Right lobe of liver (tissue), 6 donors: ENCODE measurements at regions not wholly inside any gene's neighbourhood (a gene's known extent, or its start where the extent isn't known, plus 50 kb on each side); places are given as distances from the start of the nearest gene placed in this dataset.

Experiments used
- ATAC-seq, 4 donors: fragments of 200-7000 bp; cut with Tn5 transposase; one replicate each; pipeline ENCODE4 v1.9.1; 2020; ENCODE audit warnings: mild to moderate bottlenecking in 4 of 4, moderate library complexity in 4 of 4
- DNase-seq, 3 donors: peaks; one replicate each; pipeline ENCODE4 v3.0.0-alpha.2; 2020
- H3K27ac ChIP-seq, 3 donors: fragments of 200-600 bp; one replicate each; pipeline ENCODE4 v1.8.0; 2022
- H3K27me3 ChIP-seq, 2 donors: fragments of 200-600 bp; one replicate each; pipeline ENCODE4 v1.8.0; 2022
- H3K36me3 ChIP-seq, 4 donors: fragments of 200-600 bp; sonication (generic) in 1 of 4; one replicate each; pipeline versions ENCODE4 v1.5.1 to v1.8.0; 2017 to 2022; ENCODE audit warnings: control low read depth in 1 of 4
- H3K4me1 ChIP-seq, 4 donors: fragments of 200-600 bp; sonication (generic) in 1 of 4; one replicate each; pipeline versions ENCODE4 v1.5.1 to v1.8.0; 2017 to 2022; ENCODE audit warnings: control low read depth in 1 of 4
- H3K4me3 ChIP-seq, 3 donors: fragments of 200-600 bp; one replicate each; pipeline ENCODE4 v1.8.0; 2022
- H3K9me3 ChIP-seq, 4 donors: fragments of 200-600 bp; sonication (generic) in 1 of 4; one replicate each; pipeline versions ENCODE4 v1.5.1 to v1.8.0; 2017 to 2022; ENCODE audit warnings: control low read depth in 1 of 4
- POLR2A ChIP-seq: fragments of 450-650 bp; IDR thresholded peaks from one replicate; pipeline ENCODE4 v1.6.1; 2017; ENCODE audit warnings: antibody characterized with exemption, mild to moderate bottlenecking
- whole genome bisulfite sequencing: methylation state at CpG from one replicate; pipeline ENCODE4 v1.1.6; 2018; ENCODE audit warnings: low coverage, low lambda C conversion rate; ENCODE audit not compliant: insufficient coverage; ENCODE audit errors: missing lambda C conversion rate; 5-methylcytosine and 5-hydroxymethylcytosine counted together
- intact Hi-C, 2 donors: fragments of 100-400 bp; cut with DNase I; formaldehyde crosslinking; loops; one replicate each; pipeline versions ENCODE4 v1.11.2 to v1.14.1; 2022
- TF ChIP-seq, protein P1 (sequence below), 4 donors: fragments of 200-600 bp in 3 of 4; fragments of 450-650 bp in 1 of 4; IDR thresholded peaks; one replicate each; pipeline versions ENCODE4 v1.5.1 to v1.8.0; 2016 to 2022; ENCODE audit warnings: antibody characterized with exemption in 4 of 4, mild to moderate bottlenecking in 2 of 4
- donor health status: DM: no; HTN: yes; CAD: no.
- donor health status: DM: no; HTN: no; CAD: no.
- donor health status: DM: no; HTN: no; CAD: no.
- donor health status: DM: no; HTN: yes; CAD: no.
- donor health status: DM: no; HTN: yes; CAD: no.

DNA sequence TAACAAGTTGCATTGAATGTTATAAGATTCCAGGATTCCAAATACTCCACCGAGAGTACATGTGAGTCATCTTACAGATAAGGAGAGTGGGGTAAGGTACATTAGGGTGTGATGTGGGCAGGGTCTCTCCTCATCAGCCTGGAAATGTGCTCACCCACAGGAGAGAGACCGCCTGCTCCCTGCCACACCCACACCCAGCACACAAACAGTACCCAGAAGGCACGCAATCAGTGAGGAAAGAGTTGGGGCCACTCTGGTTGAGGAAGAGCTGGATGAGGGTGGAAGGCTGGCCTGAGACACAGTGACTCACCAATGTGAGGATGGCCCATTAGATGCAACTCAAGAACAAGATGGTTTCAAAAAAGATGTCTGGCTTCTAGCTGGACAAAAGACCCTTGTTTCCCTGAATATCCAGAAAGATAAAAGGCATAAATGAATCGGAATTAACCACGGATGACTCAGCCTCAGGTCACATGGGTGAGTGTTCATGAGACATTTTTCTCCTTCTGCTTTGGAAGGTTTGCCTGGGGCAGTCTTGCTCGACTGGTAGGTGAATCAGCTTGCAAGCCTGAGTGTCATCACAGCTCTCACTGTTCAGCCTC lies 51.1 kb upstream of the LHFPL2 start:
- no peak for DNase-seq

DNA sequence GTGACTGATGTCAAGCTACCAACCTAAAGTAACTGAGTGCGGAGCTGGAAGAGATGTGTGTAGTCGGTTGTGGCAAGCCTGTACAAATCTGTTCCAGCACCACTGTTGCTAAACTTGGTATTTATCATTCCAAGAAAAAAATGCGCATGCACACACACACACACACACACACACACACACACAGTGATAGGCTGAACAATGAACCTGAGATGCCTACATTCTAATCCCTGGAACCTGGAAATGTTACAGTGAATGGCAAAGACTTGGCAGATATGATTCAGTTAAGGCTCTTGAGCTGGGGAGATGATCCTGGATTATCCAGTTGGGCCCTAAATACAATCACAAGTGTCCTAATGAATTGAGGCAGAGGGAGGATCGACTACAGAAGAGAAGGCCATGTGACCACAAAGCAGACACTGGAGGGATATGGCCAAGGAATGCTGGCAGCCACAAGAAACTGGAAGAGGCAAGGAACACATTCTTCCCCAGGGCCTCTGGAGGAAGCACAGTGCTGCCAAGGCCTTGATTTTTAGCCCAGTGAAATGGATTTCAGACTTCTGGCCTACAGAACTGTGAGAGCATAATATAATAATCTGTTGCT lies 49.7 kb upstream of the LHFPL2 start:
- no peaks in the 10 kb centered on the region for H3K36me3 ChIP-seq
- DNase-seq (no peak), ATAC-seq (no peak)
- H3K4me3 ChIP-seq, result no peak overlapping the region
- intact Hi-C loops, result no loop called here
- H3K27me3 ChIP-seq, result peaks cover 0 to 9% of the 10 kb centered on the region in 2 donors
- TF ChIP-seq, protein P1, sequence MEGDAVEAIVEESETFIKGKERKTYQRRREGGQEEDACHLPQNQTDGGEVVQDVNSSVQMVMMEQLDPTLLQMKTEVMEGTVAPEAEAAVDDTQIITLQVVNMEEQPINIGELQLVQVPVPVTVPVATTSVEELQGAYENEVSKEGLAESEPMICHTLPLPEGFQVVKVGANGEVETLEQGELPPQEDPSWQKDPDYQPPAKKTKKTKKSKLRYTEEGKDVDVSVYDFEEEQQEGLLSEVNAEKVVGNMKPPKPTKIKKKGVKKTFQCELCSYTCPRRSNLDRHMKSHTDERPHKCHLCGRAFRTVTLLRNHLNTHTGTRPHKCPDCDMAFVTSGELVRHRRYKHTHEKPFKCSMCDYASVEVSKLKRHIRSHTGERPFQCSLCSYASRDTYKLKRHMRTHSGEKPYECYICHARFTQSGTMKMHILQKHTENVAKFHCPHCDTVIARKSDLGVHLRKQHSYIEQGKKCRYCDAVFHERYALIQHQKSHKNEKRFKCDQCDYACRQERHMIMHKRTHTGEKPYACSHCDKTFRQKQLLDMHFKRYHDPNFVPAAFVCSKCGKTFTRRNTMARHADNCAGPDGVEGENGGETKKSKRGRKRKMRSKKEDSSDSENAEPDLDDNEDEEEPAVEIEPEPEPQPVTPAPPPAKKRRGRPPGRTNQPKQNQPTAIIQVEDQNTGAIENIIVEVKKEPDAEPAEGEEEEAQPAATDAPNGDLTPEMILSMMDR (IDR thresholded peaks at IDR 0.05), result no peak
- TF ChIP-seq POLR2A, result no peak
- H3K4me1 ChIP-seq, result peaks cover 0 to 6% (median 0%) of the 10 kb centered on the region in 4 donors
- H3K9me3 ChIP-seq, result no peaks in the 10 kb centered on the region
- WGBS, result 82% methylated on average over 2 of the region's 4 CpGs
- no peak overlapping the region for H3K27ac ChIP-seq

More for the DNA sequence above, 51.1 kb upstream of the LHFPL2 start:
- no peak overlapping the region for H3K4me3 ChIP-seq
- peaks cover 0 to 6% (median 0%) of the 10 kb centered on the region in 4 donors for H3K4me1 ChIP-seq
- intact Hi-C loops, result no loop called here
- 59% methylated on average over 5 of the region's 6 CpGs for WGBS
- TF ChIP-seq, protein P1 (IDR thresholded peaks at IDR 0.05), result no peak
- TF ChIP-seq POLR2A, result no peak
- H3K27me3 ChIP-seq, result peaks cover 0 to 13% of the 10 kb centered on the region in 2 donors
- H3K27ac ChIP-seq, result no peak overlapping the region
- peak in 2 of 4 donors; percentile 19 for ATAC-seq
- no peaks in the 10 kb centered on the region for H3K9me3 ChIP-seq
- H3K36me3 ChIP-seq, result no peaks in the 10 kb centered on the region
